ENCODE measurements at regions not wholly inside any gene's neighbourhood (a gene's known extent, or its start where the extent isn't known, plus 50 kb on each side); places are given as distances from the start of the nearest gene placed in this dataset.
"Not testable (repeated sequence)": the region's sequence is repeated elsewhere in the genome, so short reads cannot be mapped to it uniquely, and the experiment has no call there.

- DNase-seq (ENCODE audit: low spot score), result not testable (repeated sequence)
Measured at GRCh38 chr5:20797216-20797615, 809.2 kb upstream of the CDH18 start.

- not testable (repeated sequence) for DNase-seq (ENCODE audit: low spot score)
Measured at GRCh38 chr5:20784755-20785154, 796.8 kb upstream of the CDH18 start.

GRCh38 chr5:20783484-20783883 is 795.5 kb upstream of the CDH18 start:
- not testable (repeated sequence) for DNase-seq (ENCODE audit: low spot score)

GRCh38 chr5:20771338-20771737 is 783.3 kb upstream of the CDH18 start:
- DNase-seq (ENCODE audit: low spot score), result not testable (repeated sequence)

GRCh38 chr5:20765074-20765473 is 777.1 kb upstream of the CDH18 start:
- not testable (repeated sequence) for DNase-seq (ENCODE audit: low spot score)

GRCh38 chr5:20759459-20759858 is 771.5 kb upstream of the CDH18 start:
- not testable (repeated sequence) for DNase-seq (ENCODE audit: low spot score)

- not testable (repeated sequence) for DNase-seq (ENCODE audit: low spot score)
Measured at GRCh38 chr5:20752179-20752578, 764.2 kb upstream of the CDH18 start.

- DNase-seq (ENCODE audit: low spot score), result not testable (repeated sequence)
Measured at GRCh38 chr5:20735715-20736114, 747.7 kb upstream of the CDH18 start.

GRCh38 chr5:20732223-20732622 is 744.2 kb upstream of the CDH18 start:
- DNase-seq (ENCODE audit: low spot score), result not testable (repeated sequence)

- not testable (repeated sequence) for DNase-seq (ENCODE audit: low spot score)
Measured at GRCh38 chr5:20721286-20721685, 733.3 kb upstream of the CDH18 start.

GRCh38 chr5:20711520-20712155 is 723.6 kb upstream of the CDH18 start:
- DNase-seq (ENCODE audit: low spot score), result not testable (repeated sequence)

GRCh38 chr5:20707634-20708033 is 719.6 kb upstream of the CDH18 start:
- not testable (repeated sequence) for DNase-seq (ENCODE audit: low spot score)

- no peak for DNase-seq (ENCODE audit: low spot score)
Measured at GRCh38 chr5:20694121-20694520, 706.1 kb upstream of the CDH18 start.

- DNase-seq (ENCODE audit: low spot score), result no peak
Measured at GRCh38 chr5:20692913-20693312, 704.9 kb upstream of the CDH18 start.

GRCh38 chr5:20683241-20683940 is 695.4 kb upstream of the CDH18 start:
- DNase-seq (ENCODE audit: low spot score), result no peak

- no peak for DNase-seq (ENCODE audit: low spot score)
Measured at GRCh38 chr5:20680718-20681302, 692.8 kb upstream of the CDH18 start.

GRCh38 chr5:20678814-20679298 is 690.9 kb upstream of the CDH18 start:
- DNase-seq (ENCODE audit: low spot score), result no peak

GRCh38 chr5:20678386-20678785 is 690.4 kb upstream of the CDH18 start:
- no peak for DNase-seq (ENCODE audit: low spot score)

GRCh38 chr5:20660588-20660987 is 672.6 kb upstream of the CDH18 start:
- DNase-seq (ENCODE audit: low spot score), result no peak

GRCh38 chr5:20656262-20656661 is 668.3 kb upstream of the CDH18 start:
- no peak for DNase-seq (ENCODE audit: low spot score)

GRCh38 chr5:20655211-20655610 is 667.2 kb upstream of the CDH18 start:
- peak; percentile 16 for DNase-seq (ENCODE audit: low spot score)

GRCh38 chr5:20654746-20655145 is 666.7 kb upstream of the CDH18 start:
- DNase-seq (ENCODE audit: low spot score), result no peak

GRCh38 chr5:20654033-20654432 is 666.0 kb upstream of the CDH18 start:
- no peak for DNase-seq (ENCODE audit: low spot score)
